Thymus (tissue), 11 donors: ENCODE measurements at regions not wholly inside any gene's neighbourhood (a gene's known extent, or its start where the extent isn't known, plus 50 kb on each side); places are given as distances from the start of the nearest gene placed in this dataset.

Experiments used
- DNase-seq, 9 donors: peaks; one replicate each; pipeline ENCODE4 v3.0.0-alpha.2; 2013; ENCODE audit warnings: low spot score in 9 of 9, low read depth in 6 of 9, missing footprints in 1 of 9
- H3K27ac ChIP-seq, 2 donors: one replicate each; pipeline ENCODE4 v1.5.1; 2013; ENCODE audit warnings: control low read depth in 1 of 2, low read depth in 1 of 2, low read length in 1 of 2, mild to moderate bottlenecking in 1 of 2, moderate library complexity in 1 of 2
- H3K27me3 ChIP-seq, 2 donors: one replicate each; pipeline ENCODE4 v1.5.1; 2013; ENCODE audit warnings: low read length in 1 of 2; ENCODE audit not compliant: control insufficient read depth in 2 of 2, insufficient read depth in 1 of 2
- H3K36me3 ChIP-seq, 2 donors: one replicate each; pipeline ENCODE4 v1.5.1; 2013; ENCODE audit warnings: low read length in 1 of 2, mild to moderate bottlenecking in 1 of 2, moderate library complexity in 1 of 2; ENCODE audit not compliant: control insufficient read depth in 2 of 2, insufficient read depth in 2 of 2
- H3K4me1 ChIP-seq, 2 donors: one replicate each; pipeline ENCODE4 v1.5.1; 2013; ENCODE audit warnings: low read length in 2 of 2; ENCODE audit not compliant: control insufficient read depth in 2 of 2, insufficient read depth in 2 of 2
- H3K4me3 ChIP-seq, 2 donors: one replicate each; pipeline ENCODE4 v1.5.1; 2013; ENCODE audit warnings: low read length in 2 of 2, control low read depth in 1 of 2, mild to moderate bottlenecking in 1 of 2
- H3K9me3 ChIP-seq, 2 donors: one replicate each; pipeline ENCODE4 v1.5.1; 2013; ENCODE audit warnings: low read length in 1 of 2, mild to moderate bottlenecking in 1 of 2; ENCODE audit not compliant: control insufficient read depth in 2 of 2, insufficient read depth in 1 of 2
- WGBS: extraction: QIAGEN DNeasy Blood & Tissue Kit; methylation state at CpG from one replicate; pipeline ENCODE4 v1.1.7; 2013; 5-methylcytosine and 5-hydroxymethylcytosine counted together
- donor health status: healthy.

DNA sequence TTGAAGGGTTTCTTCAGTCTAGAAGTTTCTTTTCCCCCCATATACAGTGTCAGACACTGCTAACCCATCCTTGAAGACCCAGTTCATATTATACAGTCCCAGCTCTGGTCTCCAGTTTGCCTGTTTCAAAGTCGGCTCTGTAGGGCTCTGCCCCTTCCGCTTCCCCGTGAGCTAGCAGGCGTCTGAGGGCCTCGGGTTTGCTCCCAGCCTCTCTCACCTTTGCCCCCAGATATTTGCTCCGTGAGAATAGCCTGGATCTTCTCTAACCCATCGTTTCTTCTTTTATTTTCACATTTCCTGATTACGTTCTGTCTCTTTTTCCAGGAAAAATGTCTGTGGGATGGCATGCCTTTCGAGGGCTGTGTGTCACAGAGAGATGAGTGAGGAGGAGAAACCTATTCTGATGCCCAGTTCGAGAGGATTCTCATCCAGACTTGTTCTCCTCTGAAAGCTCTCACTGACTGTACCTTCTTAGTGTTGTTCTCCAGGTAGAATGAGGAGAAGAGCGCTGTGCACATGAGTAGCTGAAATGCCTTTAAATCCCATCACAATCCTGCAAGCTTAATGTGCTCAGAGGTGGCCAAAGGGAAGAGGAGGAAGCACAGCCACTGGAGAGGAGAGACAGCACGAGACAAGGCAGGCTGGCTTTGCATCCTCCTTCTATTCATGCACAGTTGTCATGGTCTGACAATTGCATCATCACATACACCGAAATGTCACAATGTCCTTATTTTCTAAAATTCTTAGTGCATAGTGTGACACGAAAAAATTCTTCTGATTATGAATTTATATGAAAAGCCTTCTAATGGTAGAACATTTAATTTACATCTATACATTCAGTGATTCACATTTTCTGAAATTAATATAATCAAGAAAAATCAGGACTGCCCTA, 171.1 kb downstream of the FOXA2 start:
- no peaks in the 10 kb centered on the region for H3K27me3 ChIP-seq
- WGBS = 92% methylated on average over 14 of the region's 14 CpGs

DNA sequence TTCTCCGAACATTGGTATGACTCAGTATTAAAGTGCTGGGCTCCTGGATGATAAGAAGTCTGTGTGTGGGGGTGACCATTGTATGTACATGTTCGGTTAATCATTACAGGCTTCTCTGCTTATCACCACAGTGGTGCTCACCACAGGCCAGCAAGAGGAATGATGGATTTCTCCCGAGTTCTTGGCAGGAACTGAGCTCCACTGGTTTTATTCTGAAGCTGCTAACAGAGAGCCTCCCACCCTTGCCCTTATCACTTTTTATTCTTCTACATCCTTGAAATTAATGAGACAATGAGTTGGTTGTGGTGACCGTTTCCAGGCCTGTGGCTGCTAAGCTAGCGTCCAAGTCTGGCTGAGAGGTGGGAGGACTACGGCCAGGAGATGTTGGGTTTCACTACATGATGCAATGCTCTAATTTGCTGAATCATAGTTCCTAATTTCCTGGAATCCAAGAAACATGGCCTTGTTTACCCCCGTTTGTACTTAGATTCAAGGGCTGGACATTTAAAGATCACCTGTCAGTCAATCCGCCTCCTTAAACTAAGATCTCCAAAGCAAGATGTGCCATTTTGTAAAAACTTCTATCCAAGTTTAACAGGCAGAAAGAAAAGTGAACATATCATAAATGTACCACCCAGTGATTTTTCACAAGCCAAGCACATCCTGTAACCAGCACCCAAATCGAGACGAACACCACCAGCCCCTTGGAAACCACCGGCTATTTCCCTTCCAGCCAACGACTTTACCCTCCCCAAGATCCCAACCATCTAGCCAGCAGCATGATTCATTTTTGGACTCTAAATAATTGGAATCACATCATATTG, 172.5 kb downstream of the FOXA2 start:
- 94% methylated on average over 12 of the region's 12 CpGs for WGBS
- no peaks in the 10 kb centered on the region for H3K4me1 ChIP-seq
- H3K9me3 ChIP-seq = no peaks in the 10 kb centered on the region
- H3K36me3 ChIP-seq = no peaks in the 10 kb centered on the region
- H3K27ac ChIP-seq = no peak overlapping the region
- H3K4me3 ChIP-seq = no peak overlapping the region
- DNase-seq = no peak
- peaks cover 0 to 2% of the 10 kb centered on the region in 2 donors for H3K27me3 ChIP-seq

More for the DNA sequence above, 171.1 kb downstream of the FOXA2 start:
- DNase-seq = no peak
- Histone ChIP-seq H3K27ac (no peak overlapping the region), H3K4me3 (no peak overlapping the region), H3K4me1 (no peaks in the 10 kb centered on the region), H3K36me3 (no peaks in the 10 kb centered on the region), H3K9me3 (no peaks in the 10 kb centered on the region)

DNA sequence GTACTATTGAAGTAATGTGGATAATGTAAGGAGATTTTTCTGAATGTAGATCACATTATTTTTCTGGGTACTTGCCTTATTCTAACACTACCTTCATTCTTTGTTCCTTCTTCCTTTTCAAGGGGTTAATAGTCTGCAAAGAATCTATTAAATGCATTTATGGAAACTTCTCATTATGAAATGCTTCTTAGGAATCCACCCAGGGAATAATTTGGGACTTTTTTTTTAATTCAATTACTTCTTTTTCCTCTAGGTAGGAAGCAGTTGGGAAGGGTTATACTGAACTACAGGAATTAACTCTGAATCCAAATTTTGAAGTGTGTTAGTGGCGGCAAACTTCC, 173.1 kb downstream of the FOXA2 start:
- Histone ChIP-seq H3K27ac (no peak overlapping the region), H3K9me3 (no peaks in the 10 kb centered on the region), H3K4me1 (no peaks in the 10 kb centered on the region), H3K4me3 (no peak overlapping the region), H3K27me3 (peaks cover 0 to 2% of the 10 kb centered on the region in 2 donors), H3K36me3 (no peaks in the 10 kb centered on the region)
- whole genome bisulfite sequencing = 95% methylated on average over 1 of the region's 1 CpG
- DNase-seq = no peak

- no peaks in the 10 kb centered on the region for H3K9me3 ChIP-seq
- H3K4me3 ChIP-seq = no peak overlapping the region
- no peaks in the 10 kb centered on the region for H3K36me3 ChIP-seq
- H3K27ac ChIP-seq = no peak overlapping the region
- DNase-seq = no peak
- 95% methylated on average over 4 of the region's 4 CpGs for WGBS
- no peaks in the 10 kb centered on the region for H3K4me1 ChIP-seq
- H3K27me3 ChIP-seq = peaks cover 0 to 2% of the 10 kb centered on the region in 2 donors
Measured at GRCh38 chr20:22410556-22411130, 173.7 kb downstream of the FOXA2 start.

- Histone ChIP-seq H3K4me1 (no peaks in the 10 kb centered on the region), H3K27ac (no peak overlapping the region), H3K9me3 (no peaks in the 10 kb centered on the region), H3K4me3 (no peak overlapping the region), H3K36me3 (no peaks in the 10 kb centered on the region), H3K27me3 (peaks cover 2 to 7% of the 10 kb centered on the region in 2 donors)
- whole genome bisulfite sequencing = 97% methylated on average over 2 of the region's 2 CpGs
- no peak for DNase-seq
Measured at GRCh38 chr20:22408521-22409402, 175.6 kb downstream of the FOXA2 start.

DNA sequence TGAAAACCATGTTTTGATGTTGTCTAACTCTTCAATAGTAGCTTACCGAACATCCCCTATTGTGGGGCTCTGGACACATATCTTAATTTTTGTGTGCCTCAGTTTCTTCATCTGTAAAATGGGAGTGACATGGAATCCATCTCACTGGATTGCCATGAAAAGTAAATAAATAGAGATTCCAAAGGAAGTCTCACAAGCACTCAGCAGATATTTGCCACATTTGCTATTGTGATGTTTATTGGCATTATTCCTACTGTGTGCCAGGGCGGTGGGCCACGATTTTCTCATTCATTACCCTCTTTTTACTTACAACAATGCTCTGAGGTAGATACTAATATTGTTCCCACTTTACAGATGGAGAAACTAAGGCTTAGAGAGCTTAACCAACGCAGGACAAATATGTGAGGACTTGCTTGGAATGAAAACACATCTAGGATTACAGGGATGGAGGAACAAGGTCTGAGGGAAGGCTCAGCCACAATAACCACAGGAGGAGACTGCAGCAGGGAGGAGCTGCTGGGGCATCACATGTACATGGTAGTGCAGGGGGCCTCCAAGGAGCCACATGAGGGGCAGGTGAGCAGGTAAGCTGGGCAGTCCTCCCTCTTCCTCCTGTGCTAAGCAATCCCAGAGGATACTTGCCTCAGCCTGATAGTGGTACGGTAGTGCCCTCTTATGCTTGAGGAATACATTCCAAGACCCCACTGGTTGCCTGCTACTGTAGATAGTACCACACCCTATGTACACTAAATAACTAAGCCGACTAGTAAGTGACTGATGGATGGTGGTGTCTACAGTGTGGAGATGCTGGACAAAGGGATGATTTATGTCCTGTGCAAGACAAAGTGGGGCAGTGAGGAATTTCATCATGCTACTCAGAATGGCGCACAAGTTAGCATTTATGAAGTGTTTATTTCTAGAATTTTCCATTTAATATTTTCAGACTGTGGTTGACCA, 176.9 kb downstream of the FOXA2 start:
- no peak overlapping the region for H3K27ac ChIP-seq
- no peaks in the 10 kb centered on the region for H3K36me3 ChIP-seq
- WGBS = 89% methylated on average over 7 of the region's 7 CpGs
- no peak for DNase-seq
- peaks cover 2 to 7% of the 10 kb centered on the region in 2 donors for H3K27me3 ChIP-seq
- H3K4me1 ChIP-seq = no peaks in the 10 kb centered on the region
- no peaks in the 10 kb centered on the region for H3K9me3 ChIP-seq
- H3K4me3 ChIP-seq = no peak overlapping the region

- peaks cover 2 to 7% of the 10 kb centered on the region in 2 donors for H3K27me3 ChIP-seq
- H3K27ac ChIP-seq = no peak overlapping the region
- no peaks in the 10 kb centered on the region for H3K36me3 ChIP-seq
- DNase-seq = no peak
- 85% methylated on average over 7 of the region's 7 CpGs for WGBS
- no peak overlapping the region for H3K4me3 ChIP-seq
- no peaks in the 10 kb centered on the region for H3K9me3 ChIP-seq
- no peaks in the 10 kb centered on the region for H3K4me1 ChIP-seq
Measured at GRCh38 chr20:22404419-22405170, 179.8 kb downstream of the FOXA2 start.
